ENCODE measurements at regions not wholly inside any gene's neighbourhood (a gene's known extent, or its start where the extent isn't known, plus 50 kb on each side); places are given as distances from the start of the nearest gene placed in this dataset.

DNA sequence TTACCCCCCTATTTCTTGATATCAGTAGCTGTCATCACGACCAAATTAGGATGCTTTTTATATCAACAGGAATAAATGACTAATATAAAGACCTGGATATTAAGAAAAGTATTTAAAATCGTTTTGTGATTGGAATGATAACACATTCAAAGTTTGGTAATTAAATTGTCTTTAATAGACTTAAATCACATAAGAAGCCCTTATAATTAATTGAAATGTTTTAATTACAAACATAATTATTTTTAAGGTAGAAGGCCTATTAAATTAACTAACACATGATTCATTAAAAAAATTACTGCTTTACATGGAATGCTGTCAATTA, 412.4 kb downstream of the FUT8 start:
- no peak for DNase-seq (ENCODE audit: low spot score)
- Mint-ChIP-seq H3K4me3 (no peak overlapping the region), H3K9me3 (no peaks in the 10 kb centered on the region), H3K4me1 (peaks cover 8% of the 10 kb centered on the region), H3K27me3 (ENCODE audit: insufficient read depth, low read depth) (peaks cover 4% of the 10 kb centered on the region), H3K36me3 (no peaks in the 10 kb centered on the region), H3K27ac (no peak overlapping the region)
- TF ChIP-seq, protein P1, sequence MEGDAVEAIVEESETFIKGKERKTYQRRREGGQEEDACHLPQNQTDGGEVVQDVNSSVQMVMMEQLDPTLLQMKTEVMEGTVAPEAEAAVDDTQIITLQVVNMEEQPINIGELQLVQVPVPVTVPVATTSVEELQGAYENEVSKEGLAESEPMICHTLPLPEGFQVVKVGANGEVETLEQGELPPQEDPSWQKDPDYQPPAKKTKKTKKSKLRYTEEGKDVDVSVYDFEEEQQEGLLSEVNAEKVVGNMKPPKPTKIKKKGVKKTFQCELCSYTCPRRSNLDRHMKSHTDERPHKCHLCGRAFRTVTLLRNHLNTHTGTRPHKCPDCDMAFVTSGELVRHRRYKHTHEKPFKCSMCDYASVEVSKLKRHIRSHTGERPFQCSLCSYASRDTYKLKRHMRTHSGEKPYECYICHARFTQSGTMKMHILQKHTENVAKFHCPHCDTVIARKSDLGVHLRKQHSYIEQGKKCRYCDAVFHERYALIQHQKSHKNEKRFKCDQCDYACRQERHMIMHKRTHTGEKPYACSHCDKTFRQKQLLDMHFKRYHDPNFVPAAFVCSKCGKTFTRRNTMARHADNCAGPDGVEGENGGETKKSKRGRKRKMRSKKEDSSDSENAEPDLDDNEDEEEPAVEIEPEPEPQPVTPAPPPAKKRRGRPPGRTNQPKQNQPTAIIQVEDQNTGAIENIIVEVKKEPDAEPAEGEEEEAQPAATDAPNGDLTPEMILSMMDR (IDR thresholded peaks at IDR 0.05) = no peak
- TF ChIP-seq EZH2phosphoT487 (IDR thresholded peaks at IDR 0.05) (no peak), EZH2 (IDR thresholded peaks at IDR 0.05) (no peak)
- peaks cover 40% of the 10 kb centered on the region for H3F3A ChIP-seq (ENCODE audit: low read depth)
- peaks cover 43% of the 10 kb centered on the region for H3K4me1 ChIP-seq
- H3K4me2 ChIP-seq = no peak overlapping the region
- H3K9me3 ChIP-seq (ENCODE audit: low read depth) = no peaks in the 10 kb centered on the region
- no peak overlapping the region for H3K27ac ChIP-seq
- H3K79me2 ChIP-seq (ENCODE audit: low read depth) = no peaks in the 10 kb centered on the region
- H3K4me3 ChIP-seq = no peak overlapping the region
- no peaks in the 10 kb centered on the region for H3K36me3 ChIP-seq
- H4K20me1 ChIP-seq (ENCODE audit: low read depth) = no peaks in the 10 kb centered on the region
- no peak overlapping the region for H2AFZ ChIP-seq (replicated peaks)
- H3K9ac ChIP-seq = no peak overlapping the region
- H3K27me3 ChIP-seq = no peaks in the 10 kb centered on the region

DNA sequence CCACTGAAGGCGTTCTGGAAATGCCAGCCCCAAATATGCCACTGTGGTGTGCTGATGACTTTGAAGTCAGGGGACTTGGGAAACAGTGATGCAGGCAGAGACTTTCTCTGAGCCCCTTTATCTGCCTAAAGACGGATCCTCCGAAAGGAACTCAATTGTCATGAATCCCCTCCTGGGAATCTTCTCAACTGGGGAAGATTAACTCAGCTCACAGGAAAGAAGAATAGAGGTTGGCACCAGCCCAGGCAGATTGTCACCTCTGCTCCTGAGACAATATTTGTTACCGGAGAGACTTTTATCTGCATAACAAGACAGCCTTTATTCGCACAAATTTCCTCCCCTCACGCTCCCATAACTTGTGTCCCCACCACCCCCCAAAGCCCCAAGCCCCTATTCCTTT, 414.4 kb downstream of the FUT8 start:
- H3K36me3 Mint-ChIP-seq = no peaks in the 10 kb centered on the region
- Histone ChIP-seq H3K36me3 (no peaks in the 10 kb centered on the region), H3K4me3 (no peak overlapping the region), H3K9ac (no peak overlapping the region), H3F3A (ENCODE audit: low read depth) (peaks cover 40% of the 10 kb centered on the region), H3K4me1 (peaks cover 40% of the 10 kb centered on the region), H2AFZ (replicated peaks) (no peak overlapping the region), H4K20me1 (ENCODE audit: low read depth) (no peaks in the 10 kb centered on the region), H3K27ac (peak overlapping the region; percentile 6), H3K4me2 (peak overlapping the region; percentile 9), H3K9me3 (ENCODE audit: low read depth) (no peaks in the 10 kb centered on the region), H3K27me3 (no peaks in the 10 kb centered on the region), H3K79me2 (ENCODE audit: low read depth) (no peaks in the 10 kb centered on the region)
- H3K4me3 Mint-ChIP-seq = no peak overlapping the region
- no peaks in the 10 kb centered on the region for H3K9me3 Mint-ChIP-seq
- H3K27me3 Mint-ChIP-seq (ENCODE audit: insufficient read depth, low read depth) = peaks cover 4% of the 10 kb centered on the region
- H3K27ac Mint-ChIP-seq = no peak overlapping the region
- DNase-seq (ENCODE audit: low spot score) = peak; percentile 61
- TF ChIP-seq EZH2 (IDR thresholded peaks at IDR 0.05) (no peak), EZH2phosphoT487 (IDR thresholded peaks at IDR 0.05) (no peak)
- TF ChIP-seq, protein P1 (IDR thresholded peaks at IDR 0.05) = no peak
- H3K4me1 Mint-ChIP-seq = peaks cover 8% of the 10 kb centered on the region

DNA sequence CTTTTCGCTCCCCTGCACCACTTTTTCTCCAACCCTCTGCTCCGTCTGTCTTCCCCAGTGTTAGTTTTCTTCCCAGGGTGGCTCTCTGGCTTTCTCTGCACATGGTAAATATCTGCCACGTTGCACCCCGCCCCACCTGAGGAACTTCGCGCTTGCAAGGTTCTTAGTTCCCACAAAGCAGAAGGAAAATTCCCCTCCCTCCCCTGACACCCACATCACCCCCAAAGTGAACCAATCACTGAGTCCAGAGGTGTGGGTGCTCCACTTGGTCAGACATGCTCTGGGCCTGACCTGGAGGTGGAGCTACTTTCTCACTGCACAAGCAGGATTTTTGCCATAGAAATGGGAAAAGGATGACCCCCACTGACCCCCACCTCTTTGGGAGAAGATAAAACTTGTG, 415.0 kb downstream of the FUT8 start:
- Histone ChIP-seq H3K27ac (peak overlapping the region; percentile 6), H3F3A (ENCODE audit: low read depth) (peaks cover 44% of the 10 kb centered on the region), H3K9ac (no peak overlapping the region), H3K4me2 (peak overlapping the region; percentile 34), H3K36me3 (no peaks in the 10 kb centered on the region), H3K4me3 (no peak overlapping the region), H3K79me2 (ENCODE audit: low read depth) (no peaks in the 10 kb centered on the region), H3K4me1 (peaks cover 41% of the 10 kb centered on the region), H4K20me1 (ENCODE audit: low read depth) (no peaks in the 10 kb centered on the region), H2AFZ (replicated peaks) (no peak overlapping the region), H3K27me3 (no peaks in the 10 kb centered on the region), H3K9me3 (ENCODE audit: low read depth) (no peaks in the 10 kb centered on the region)
- Mint-ChIP-seq H3K27ac (no peak overlapping the region), H3K4me1 (peaks cover 10% of the 10 kb centered on the region), H3K27me3 (ENCODE audit: insufficient read depth, low read depth) (peaks cover 4% of the 10 kb centered on the region), H3K9me3 (no peaks in the 10 kb centered on the region), H3K4me3 (no peak overlapping the region), H3K36me3 (no peaks in the 10 kb centered on the region)
- TF ChIP-seq EZH2 (IDR thresholded peaks at IDR 0.05) (no peak), EZH2phosphoT487 (IDR thresholded peaks at IDR 0.05) (no peak)
- no peak for DNase-seq (ENCODE audit: low spot score)

DNA sequence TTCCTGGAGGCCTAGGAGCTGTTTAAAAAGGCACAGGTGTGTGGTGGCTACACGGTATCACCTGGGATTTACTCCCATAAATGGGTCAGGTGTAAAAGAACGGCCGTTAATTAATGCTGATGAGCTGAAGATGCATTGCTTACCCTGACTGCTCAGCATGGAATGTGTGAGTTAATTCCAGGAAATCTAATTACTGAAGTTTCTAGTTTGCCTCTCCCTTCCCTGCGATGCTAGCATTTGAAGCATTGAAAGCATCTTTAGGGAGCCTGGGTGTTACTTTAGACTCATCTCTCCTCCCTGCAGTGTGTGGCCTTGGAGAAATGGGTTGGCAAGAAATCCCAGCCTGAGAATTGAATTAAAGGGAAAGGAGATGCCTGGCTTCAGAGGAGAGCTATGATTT, 415.9 kb downstream of the FUT8 start:
- H3K4me3 ChIP-seq = no peak overlapping the region
- H2AFZ ChIP-seq (replicated peaks) = no peak overlapping the region
- no peaks in the 10 kb centered on the region for H4K20me1 ChIP-seq (ENCODE audit: low read depth)
- H3K4me2 ChIP-seq = peak overlapping the region; percentile 34
- no peaks in the 10 kb centered on the region for H3K27me3 ChIP-seq
- H3K4me1 ChIP-seq = peaks cover 50% of the 10 kb centered on the region
- H3K27ac ChIP-seq = peak overlapping the region; percentile 35
- Mint-ChIP-seq H3K27me3 (ENCODE audit: insufficient read depth, low read depth) (peaks cover 4% of the 10 kb centered on the region), H3K27ac (no peak overlapping the region), H3K4me3 (no peak overlapping the region), H3K4me1 (peaks cover 18% of the 10 kb centered on the region), H3K9me3 (no peaks in the 10 kb centered on the region), H3K36me3 (no peaks in the 10 kb centered on the region)
- H3K9me3 ChIP-seq (ENCODE audit: low read depth) = no peaks in the 10 kb centered on the region
- peaks cover 51% of the 10 kb centered on the region for H3F3A ChIP-seq (ENCODE audit: low read depth)
- no peaks in the 10 kb centered on the region for H3K36me3 ChIP-seq
- DNase-seq (ENCODE audit: low spot score) = peak; percentile 30
- TF ChIP-seq EZH2 (IDR thresholded peaks at IDR 0.05) (no peak), EZH2phosphoT487 (IDR thresholded peaks at IDR 0.05) (no peak)
- TF ChIP-seq, protein P1 (IDR thresholded peaks at IDR 0.05) = no peak
- H3K79me2 ChIP-seq (ENCODE audit: low read depth) = no peaks in the 10 kb centered on the region
- H3K9ac ChIP-seq = no peak overlapping the region

Data from neural progenitor cell (in vitro differentiated cells).